Astrocyte of the cerebellum (primary cell): ENCODE measurements at regions not wholly inside any gene's neighbourhood (a gene's known extent, or its start where the extent isn't known, plus 50 kb on each side); places are given as distances from the start of the nearest gene placed in this dataset.
"Not testable (repeated sequence)": the region's sequence is repeated elsewhere in the genome, so short reads cannot be mapped to it uniquely, and the experiment has no call there.

Source experiments
- DNase-seq: peaks from one replicate; pipeline ENCODE4 v3.0.0-alpha.2; 2011; ENCODE audit warnings: low read depth
- H3K4me3 ChIP-seq: 2 replicates; pipeline ENCODE4 v1.5.1; 2011; ENCODE audit warnings: mild to moderate bottlenecking, low read depth, low read length, moderate library complexity
- CTCF ChIP-seq: IDR thresholded peaks from 2 replicates; pipeline ENCODE4 v1.5.1; 2012; ENCODE audit warnings: low read length, low read depth, moderate library complexity, mild to moderate bottlenecking; ENCODE audit errors: missing control alignments
- in situ Hi-C: cut with HindIII; loops from 2 replicates; pipeline ENCODE4 v1.10.0; 2017; ENCODE audit warnings: low sequenced_read_pairs

GRCh38 chr1:221567859-221568507 is 173.9 kb downstream of the DUSP10 start:
- DNase-seq = no peak

GRCh38 chr1:221573756-221574155 is 168.1 kb downstream of the DUSP10 start:
- no peak for TF ChIP-seq CTCF
- no peak overlapping the region for H3K4me3 ChIP-seq
- in situ Hi-C loops = no loop called here
- DNase-seq = no peak

More at GRCh38 chr1:221567859-221568507, 173.9 kb downstream of the DUSP10 start:
- in situ Hi-C loops = no loop called here
- no peak for TF ChIP-seq CTCF
- H3K4me3 ChIP-seq = no peak overlapping the region

DNA sequence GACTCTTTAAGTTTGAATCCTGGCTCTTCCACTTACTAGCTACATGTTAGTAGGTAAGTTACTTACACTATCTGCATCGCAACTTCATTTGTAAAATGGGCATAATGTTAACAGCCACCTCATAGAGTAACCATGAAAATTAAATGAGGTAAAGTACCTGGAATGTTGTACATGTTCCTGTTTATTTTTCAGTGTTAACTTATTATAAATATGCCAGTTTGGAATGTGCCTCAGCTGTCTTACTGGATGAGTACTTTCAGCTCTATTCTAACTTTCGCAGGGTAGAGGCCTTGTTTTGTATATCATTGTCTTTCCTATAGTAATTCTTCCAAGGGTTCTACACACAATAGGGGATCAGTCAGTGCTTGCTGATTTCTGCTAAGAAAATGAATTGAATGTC is 167.4 kb downstream of the DUSP10 start:
- no peak for TF ChIP-seq CTCF
- in situ Hi-C loops = no loop called here
- H3K4me3 ChIP-seq = no peak overlapping the region
- DNase-seq = no peak

DNA sequence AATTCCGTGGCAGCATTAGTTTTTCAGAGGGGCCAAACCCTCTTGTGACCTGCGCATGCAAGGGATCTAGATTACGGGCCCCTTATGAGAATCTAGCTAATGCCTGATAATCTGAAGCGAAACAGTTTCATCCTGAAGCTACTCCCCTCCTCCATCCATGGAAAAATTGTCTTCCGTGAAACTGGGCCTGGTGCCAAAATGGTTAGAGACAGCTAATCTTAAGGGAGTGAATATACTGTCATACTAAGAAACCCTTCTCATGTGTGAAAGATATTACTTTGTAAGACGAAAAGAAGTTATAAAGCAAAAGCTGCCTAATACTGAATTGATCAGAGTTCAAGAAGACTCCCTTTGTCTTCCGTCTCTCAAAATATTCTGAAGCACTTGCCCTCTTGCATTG is 166.3 kb downstream of the DUSP10 start:
- H3K4me3 ChIP-seq = no peak overlapping the region
- in situ Hi-C loops = no loop called here
- DNase-seq = no peak
- no peak for TF ChIP-seq CTCF

DNA sequence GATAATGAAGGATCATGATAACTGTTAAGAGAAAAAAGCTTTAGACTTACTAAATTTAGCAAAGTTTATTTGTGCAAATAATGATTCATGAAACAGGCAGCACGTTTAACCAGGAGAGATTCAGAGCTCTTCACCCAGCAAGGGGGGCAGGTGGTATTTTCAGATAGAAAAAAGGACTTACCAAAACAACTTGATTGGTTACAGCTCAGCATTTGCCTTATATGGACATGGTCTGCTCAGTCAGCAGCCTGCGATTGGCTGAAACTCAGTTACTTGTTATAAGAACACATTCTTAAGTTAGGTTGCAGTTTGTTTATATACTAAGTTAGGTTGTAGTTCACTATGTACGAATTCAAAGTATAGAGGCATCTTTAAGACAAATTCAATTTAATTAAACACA is 165.6 kb downstream of the DUSP10 start:
- DNase-seq = peak; percentile 6
- in situ Hi-C loops = no loop called here
- TF ChIP-seq CTCF = no peak
- no peak overlapping the region for H3K4me3 ChIP-seq

- DNase-seq = no peak
- TF ChIP-seq CTCF = no peak
- in situ Hi-C loops = no loop called here
- H3K4me3 ChIP-seq = no peak overlapping the region
These were observed 158.4 kb downstream of the DUSP10 start for GRCh38 chr1:221583465-221583864.

GRCh38 chr1:221587013-221587412 is 154.9 kb downstream of the DUSP10 start:
- H3K4me3 ChIP-seq, in situ Hi-C loops, DNase-seq: not testable (repeated sequence)

DNA sequence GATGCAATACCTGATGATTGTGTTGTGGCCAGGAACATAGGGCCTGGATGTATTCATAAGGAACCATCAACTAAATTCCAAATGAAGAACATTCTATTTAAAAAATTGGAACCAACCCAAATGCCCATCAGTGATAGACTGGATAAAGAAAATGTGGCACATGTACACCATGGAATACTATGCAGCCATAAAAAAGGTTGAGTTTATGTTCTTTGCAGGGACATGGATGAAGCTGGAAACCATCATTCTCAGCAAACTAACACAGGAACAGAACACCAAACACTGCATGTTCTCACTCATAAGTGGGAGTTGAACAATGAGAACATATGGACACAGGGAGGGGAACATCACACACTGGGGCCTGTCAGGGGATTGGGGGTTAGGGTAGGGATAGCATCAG is 150.6 kb downstream of the DUSP10 start:
- H3K4me3 ChIP-seq, in situ Hi-C loops, DNase-seq: not testable (repeated sequence)
